Mesothelial cell of epicardium (in vitro differentiated cells): ENCODE measurements at regions not wholly inside any gene's neighbourhood (a gene's known extent, or its start where the extent isn't known, plus 50 kb on each side); places are given as distances from the start of the nearest gene placed in this dataset.

Experiments
- DNase-seq, 2 experiments: peaks; one replicate each; pipeline ENCODE4 v3.0.0; 2021; ENCODE audit warnings: low spot score in 2 of 2; ENCODE audit not compliant: unreplicated experiment in 2 of 2
- H3K27ac Mint-ChIP-seq: 2 replicates; pipeline ENCODE4 v1.8.0; 2021; ENCODE audit warnings: mixed read lengths
- H3K27me3 Mint-ChIP-seq: 2 replicates; pipeline ENCODE4 v1.8.0; 2021; ENCODE audit warnings: low read depth, mixed read lengths
- H3K36me3 Mint-ChIP-seq: 2 replicates; pipeline ENCODE4 v1.8.0; 2021; ENCODE audit warnings: mixed read lengths
- H3K4me1 Mint-ChIP-seq: 2 replicates; pipeline ENCODE4 v1.8.0; 2021; ENCODE audit warnings: mixed read lengths
- H3K4me3 Mint-ChIP-seq: 2 replicates; pipeline ENCODE4 v1.8.0; 2021; ENCODE audit warnings: mild to moderate bottlenecking, moderate library complexity, mixed read lengths
- H3K9me3 Mint-ChIP-seq: 2 replicates; pipeline ENCODE4 v1.8.0; 2021; ENCODE audit warnings: mixed read lengths
- TF ChIP-seq, protein P1 (sequence below): fragments of 200-600 bp; sonication (generic); IDR thresholded peaks from one replicate; pipeline ENCODE4 v1.5.0; 2021; ENCODE audit warnings: antibody characterized with exemption; ENCODE audit not compliant: unreplicated experiment

DNA sequence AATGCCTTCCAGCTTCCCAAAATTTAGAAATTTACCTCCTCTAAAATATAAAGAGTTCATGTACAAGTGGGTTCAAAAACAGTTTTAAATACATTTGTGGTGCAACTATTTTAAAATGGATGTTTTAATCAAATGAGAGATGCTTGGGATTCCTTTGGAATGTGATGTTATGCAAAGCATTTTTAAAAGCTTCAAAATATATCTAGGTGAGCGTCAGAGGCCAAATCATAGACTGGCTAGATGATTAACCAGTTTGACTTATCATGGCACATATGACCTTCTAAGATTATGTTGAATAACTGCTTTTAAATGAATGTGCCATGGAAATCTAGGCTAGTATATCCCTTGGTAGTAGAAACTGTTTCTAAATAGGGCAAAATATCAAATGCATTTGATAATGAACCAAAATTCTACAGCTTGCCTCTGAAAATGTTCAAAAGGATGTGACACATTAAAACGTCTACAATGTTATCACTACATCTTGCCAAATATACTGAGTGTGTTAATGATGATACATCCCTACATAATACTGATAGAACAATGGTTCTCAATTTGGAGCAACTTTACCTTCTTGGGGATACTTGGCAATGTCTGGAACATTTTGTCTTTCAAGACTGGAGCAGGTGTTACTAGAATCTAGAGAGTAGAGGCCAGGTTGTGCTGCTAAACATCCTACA, 650.9 kb upstream of the ADGRL2 start:
- H3K4me3 Mint-ChIP-seq: no peak overlapping the region
- peaks cover 6% of the 10 kb centered on the region for H3K9me3 Mint-ChIP-seq
- TF ChIP-seq, protein P1, sequence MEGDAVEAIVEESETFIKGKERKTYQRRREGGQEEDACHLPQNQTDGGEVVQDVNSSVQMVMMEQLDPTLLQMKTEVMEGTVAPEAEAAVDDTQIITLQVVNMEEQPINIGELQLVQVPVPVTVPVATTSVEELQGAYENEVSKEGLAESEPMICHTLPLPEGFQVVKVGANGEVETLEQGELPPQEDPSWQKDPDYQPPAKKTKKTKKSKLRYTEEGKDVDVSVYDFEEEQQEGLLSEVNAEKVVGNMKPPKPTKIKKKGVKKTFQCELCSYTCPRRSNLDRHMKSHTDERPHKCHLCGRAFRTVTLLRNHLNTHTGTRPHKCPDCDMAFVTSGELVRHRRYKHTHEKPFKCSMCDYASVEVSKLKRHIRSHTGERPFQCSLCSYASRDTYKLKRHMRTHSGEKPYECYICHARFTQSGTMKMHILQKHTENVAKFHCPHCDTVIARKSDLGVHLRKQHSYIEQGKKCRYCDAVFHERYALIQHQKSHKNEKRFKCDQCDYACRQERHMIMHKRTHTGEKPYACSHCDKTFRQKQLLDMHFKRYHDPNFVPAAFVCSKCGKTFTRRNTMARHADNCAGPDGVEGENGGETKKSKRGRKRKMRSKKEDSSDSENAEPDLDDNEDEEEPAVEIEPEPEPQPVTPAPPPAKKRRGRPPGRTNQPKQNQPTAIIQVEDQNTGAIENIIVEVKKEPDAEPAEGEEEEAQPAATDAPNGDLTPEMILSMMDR: no peak
- no peak for DNase-seq
- peaks cover 26% of the 10 kb centered on the region for H3K4me1 Mint-ChIP-seq
- no peaks in the 10 kb centered on the region for H3K27me3 Mint-ChIP-seq
- peak overlapping the region; percentile 58 for H3K27ac Mint-ChIP-seq
- H3K36me3 Mint-ChIP-seq: no peaks in the 10 kb centered on the region

DNA sequence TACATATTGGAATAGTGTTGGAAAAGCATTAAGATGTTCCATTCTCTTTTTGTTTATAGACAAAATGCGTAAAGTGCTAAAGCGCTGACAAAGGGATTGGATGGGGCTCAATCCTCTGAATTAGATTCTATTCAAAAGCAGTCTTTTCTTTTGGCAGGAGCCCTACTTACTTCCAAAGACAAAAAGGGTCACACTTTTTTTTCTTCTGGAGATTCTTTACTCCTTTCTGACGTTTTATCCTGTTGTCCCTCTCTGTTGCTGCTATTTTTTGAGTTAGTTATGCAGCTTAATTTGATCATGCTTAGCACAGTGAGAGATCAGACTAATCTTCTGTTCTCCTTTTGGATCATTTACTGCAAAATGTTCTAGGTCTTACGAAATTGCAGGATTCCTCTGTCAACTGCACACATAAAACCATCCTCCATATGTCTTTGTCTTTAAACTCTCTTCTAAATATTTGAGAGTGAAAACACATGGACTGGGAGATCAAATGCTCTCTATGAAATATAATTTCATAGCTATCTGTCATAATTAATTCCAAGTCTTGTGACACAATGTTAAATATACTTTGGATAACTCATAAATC, 656.4 kb upstream of the ADGRL2 start:
- H3K27me3 Mint-ChIP-seq: no peaks in the 10 kb centered on the region
- H3K36me3 Mint-ChIP-seq: no peaks in the 10 kb centered on the region
- TF ChIP-seq, protein P1: no peak
- DNase-seq: no peak
- peaks cover 9% of the 10 kb centered on the region for H3K9me3 Mint-ChIP-seq
- no peak overlapping the region for H3K27ac Mint-ChIP-seq
- H3K4me1 Mint-ChIP-seq: peaks cover 19% of the 10 kb centered on the region
- no peak overlapping the region for H3K4me3 Mint-ChIP-seq

DNA sequence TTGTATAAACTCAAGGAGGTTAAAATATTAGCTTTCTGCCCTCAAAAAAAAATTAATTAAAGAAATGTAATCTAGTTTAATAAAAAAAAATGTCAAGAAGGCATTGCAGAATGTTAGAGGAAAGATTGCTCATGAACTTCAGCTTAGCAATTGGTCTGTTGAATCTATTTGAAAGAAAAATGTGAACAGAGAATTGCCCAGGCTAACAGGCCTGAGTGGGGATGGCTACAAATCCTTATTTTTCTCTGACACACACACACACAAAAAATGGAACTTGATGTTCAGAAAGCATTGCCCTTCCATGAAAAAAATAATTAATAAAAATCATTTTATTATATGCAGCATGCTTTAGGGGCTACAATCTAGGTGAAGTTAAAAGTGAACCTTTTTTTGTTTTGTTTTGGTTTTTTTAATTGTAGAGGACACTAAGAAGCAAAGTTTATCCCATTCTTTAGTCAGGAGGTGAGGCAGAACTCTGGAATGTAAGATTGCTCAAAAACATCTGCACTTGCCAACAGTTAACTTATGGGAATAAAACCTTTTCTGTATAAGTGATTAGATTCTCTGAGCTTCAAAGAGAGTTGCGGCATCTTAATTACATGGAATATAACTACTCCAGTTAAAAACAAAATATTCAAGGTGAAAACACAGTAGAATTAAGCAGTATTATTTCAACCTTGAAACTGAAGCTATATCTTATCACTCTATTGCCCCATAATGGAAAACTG, 658.5 kb upstream of the ADGRL2 start:
- no peaks in the 10 kb centered on the region for H3K27me3 Mint-ChIP-seq
- DNase-seq: no peak

DNA sequence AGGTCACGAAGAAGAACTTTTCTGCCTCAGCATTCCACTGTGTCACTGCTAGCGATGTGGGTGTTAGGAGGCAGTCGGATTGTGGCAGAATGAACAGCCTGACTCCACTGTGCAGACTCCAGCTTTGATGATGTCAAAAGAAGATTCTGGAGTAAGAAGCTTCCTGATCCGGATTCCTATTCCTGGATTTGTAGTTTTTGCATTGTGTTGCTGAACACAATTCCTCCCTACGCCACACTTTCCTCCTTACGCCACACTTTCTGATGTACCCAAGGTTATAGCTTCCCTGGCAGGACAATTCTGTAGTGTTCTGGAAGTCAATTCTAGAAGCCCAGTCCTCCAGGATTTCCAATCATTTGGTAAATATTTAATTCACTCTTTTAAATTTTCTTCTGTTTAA, 665.2 kb upstream of the ADGRL2 start:
- no peak overlapping the region for H3K27ac Mint-ChIP-seq
- no peaks in the 10 kb centered on the region for H3K27me3 Mint-ChIP-seq
- H3K36me3 Mint-ChIP-seq: no peaks in the 10 kb centered on the region
- no peak overlapping the region for H3K4me3 Mint-ChIP-seq
- peaks cover 3% of the 10 kb centered on the region for H3K9me3 Mint-ChIP-seq
- DNase-seq: no peak
- H3K4me1 Mint-ChIP-seq: no peaks in the 10 kb centered on the region
- TF ChIP-seq, protein P1: no peak

More for the DNA sequence above, 658.5 kb upstream of the ADGRL2 start:
- H3K4me1 Mint-ChIP-seq: peaks cover 15% of the 10 kb centered on the region
- no peaks in the 10 kb centered on the region for H3K36me3 Mint-ChIP-seq
- no peak overlapping the region for H3K4me3 Mint-ChIP-seq
- H3K27ac Mint-ChIP-seq: no peak overlapping the region
- H3K9me3 Mint-ChIP-seq: peaks cover 3% of the 10 kb centered on the region
- TF ChIP-seq, protein P1: no peak

DNA sequence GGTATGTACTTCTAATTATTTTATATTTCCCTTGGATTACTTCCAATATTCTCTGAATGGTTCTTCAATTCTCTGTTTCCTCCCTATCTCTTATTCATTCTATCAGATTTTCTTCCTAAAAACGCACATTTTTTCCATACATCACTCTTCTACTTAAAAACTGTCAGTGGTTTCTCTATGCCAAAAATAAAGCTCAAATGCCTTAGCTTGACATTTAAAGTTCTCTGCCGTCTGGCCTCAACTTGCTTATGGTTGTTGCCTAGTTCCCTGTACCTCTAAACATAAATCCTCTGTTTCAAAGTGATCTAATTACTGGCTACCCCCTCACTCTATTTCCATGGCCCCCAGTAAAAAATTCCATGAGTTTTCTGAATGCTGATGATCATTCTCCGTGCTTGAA, 671.0 kb upstream of the ADGRL2 start:
- Mint-ChIP-seq H3K27ac (no peak overlapping the region), H3K9me3 (peaks cover 11% of the 10 kb centered on the region), H3K27me3 (no peaks in the 10 kb centered on the region), H3K36me3 (no peaks in the 10 kb centered on the region), H3K4me1 (peaks cover 4% of the 10 kb centered on the region), H3K4me3 (no peak overlapping the region)
- DNase-seq: no peak
- TF ChIP-seq, protein P1: no peak
